Prostate gland (tissue), 2 donors: ENCODE measurements at regions not wholly inside any gene's neighbourhood (a gene's known extent, or its start where the extent isn't known, plus 50 kb on each side); places are given as distances from the start of the nearest gene placed in this dataset.

Experiments
- CTCF ChIP-seq, 4 experiments: fragments of 200-600 bp in 2 of 4; fragments of 450-650 bp in 2 of 4; sonication (generic) in 2 of 4; IDR thresholded peaks; 1 replicate in 3 of 4; 2 replicates in 1 of 4; pipeline ENCODE4 v1.5.1; 2016 to 2019; ENCODE audit warnings: antibody characterized with exemption in 4 of 4, mild to moderate bottlenecking in 2 of 4, moderate library complexity in 2 of 4
- POLR2A ChIP-seq: fragments of 450-650 bp; IDR thresholded peaks from one replicate; pipeline ENCODE4 v1.6.1; 2016; ENCODE audit warnings: antibody characterized with exemption, mild to moderate bottlenecking

DNA sequence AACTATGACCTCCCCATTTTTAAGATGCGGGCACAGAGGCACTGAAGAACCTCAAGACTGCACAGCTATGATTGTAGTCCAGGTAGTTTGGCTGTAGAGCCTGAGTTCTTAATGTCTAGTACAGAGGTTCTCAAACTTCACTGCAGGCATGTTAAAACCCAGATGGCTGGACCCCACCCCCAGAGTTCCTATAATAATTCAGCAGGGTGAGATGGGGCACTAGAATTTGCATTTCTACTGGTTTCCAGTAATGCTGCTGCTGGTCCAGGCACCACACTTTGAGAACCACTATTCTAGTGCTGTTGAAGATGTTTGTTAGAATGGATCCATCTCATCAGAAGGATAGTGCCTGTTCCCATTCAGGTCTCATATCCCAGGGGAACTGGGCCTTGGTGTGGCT is 274.9 kb downstream of the ABHD5 start:
- TF ChIP-seq CTCF (IDR thresholded peaks at IDR 0.05) (no peak), POLR2A (no peak)
